ENCODE measurements at regions not wholly inside any gene's neighbourhood (a gene's known extent, or its start where the extent isn't known, plus 50 kb on each side); places are given as distances from the start of the nearest gene placed in this dataset.
A peak's percentile ranks its signal among the peaks of the same experiment; 100 is the strongest.
"Not testable (repeated sequence)": the region's sequence is repeated elsewhere in the genome, so short reads cannot be mapped to it uniquely, and the experiment has no call there.

GRCh38 chr11:48902153-48902450, 81.6 kb downstream of the TRIM51G start:
- FAIRE-seq; H3K4me3 ChIP-seq (ENCODE audit: low read length in 3 of 3); H3K4me1 ChIP-seq (ENCODE audit: control insufficient read depth in 2 of 3, insufficient read depth in 2 of 3, low read depth in 1 of 3, low read length in 3 of 3); H3K36me3 ChIP-seq (ENCODE audit: control insufficient read depth in 2 of 3, insufficient read depth in 3 of 3, low read length in 3 of 3); intact Hi-C loops (cut with DNase I); H3K27ac ChIP-seq (ENCODE audit: low read depth in 2 of 2, low read length in 2 of 2); H3K9me3 ChIP-seq (ENCODE audit: control insufficient read depth in 2 of 3, insufficient read depth in 1 of 3, low read length in 3 of 3); H3K27me3 ChIP-seq (ENCODE audit: control insufficient read depth, insufficient read depth, low read length); H3K9ac ChIP-seq (ENCODE audit: low read length in 3 of 3): not testable (repeated sequence)
- DNase-seq = peak in 1 of 5 donors; percentile 15

- FAIRE-seq; H3K4me3 ChIP-seq (ENCODE audit: low read length in 3 of 3); H3K4me1 ChIP-seq (ENCODE audit: control insufficient read depth in 2 of 3, insufficient read depth in 2 of 3, low read depth in 1 of 3, low read length in 3 of 3); H3K27ac ChIP-seq (ENCODE audit: low read depth in 2 of 2, low read length in 2 of 2); intact Hi-C loops (cut with DNase I); H3K9me3 ChIP-seq (ENCODE audit: control insufficient read depth in 2 of 3, insufficient read depth in 1 of 3, low read length in 3 of 3); H3K27me3 ChIP-seq (ENCODE audit: control insufficient read depth, insufficient read depth, low read length); H3K9ac ChIP-seq (ENCODE audit: low read length in 3 of 3); H3K36me3 ChIP-seq (ENCODE audit: control insufficient read depth in 2 of 3, insufficient read depth in 3 of 3, low read length in 3 of 3): not testable (repeated sequence)
- peak in 1 of 5 donors; percentile 32 for DNase-seq
Measured at GRCh38 chr11:48901381-48902152, 82.1 kb downstream of the TRIM51G start.

- not testable (repeated sequence) for FAIRE-seq; H3K4me3 ChIP-seq (ENCODE audit: low read length in 3 of 3); H3K9ac ChIP-seq (ENCODE audit: low read length in 3 of 3)
Measured at GRCh38 chr11:48900801-48901181, 82.9 kb downstream of the TRIM51G start.

GRCh38 chr11:48900131-48900800, 83.4 kb downstream of the TRIM51G start:
- Histone ChIP-seq H3K4me1 (ENCODE audit: control insufficient read depth in 2 of 3, insufficient read depth in 2 of 3, low read depth in 1 of 3, low read length in 3 of 3) (no peaks in the 10 kb centered on the region), H3K9ac (ENCODE audit: low read length in 3 of 3) (no peak overlapping the region), H3K27ac (ENCODE audit: low read depth in 2 of 2, low read length in 2 of 2) (no peak overlapping the region), H3K9me3 (ENCODE audit: control insufficient read depth in 2 of 3, insufficient read depth in 1 of 3, low read length in 3 of 3) (no peaks in the 10 kb centered on the region), H3K4me3 (ENCODE audit: low read length in 3 of 3) (no peak overlapping the region), H3K36me3 (ENCODE audit: control insufficient read depth in 2 of 3, insufficient read depth in 3 of 3, low read length in 3 of 3) (no peaks in the 10 kb centered on the region), H3K27me3 (ENCODE audit: control insufficient read depth, insufficient read depth, low read length) (no peaks in the 10 kb centered on the region)
- FAIRE-seq = no peak
- TF ChIP-seq CTCF (IDR thresholded peaks at IDR 0.05; ENCODE audit: borderline replicate concordance, extremely low read depth, insufficient read depth) = no peak
- peak in 1 of 5 donors; percentile 64 for DNase-seq
- intact Hi-C loops (cut with DNase I) = no loop called here

More at GRCh38 chr11:48900801-48901181, 82.9 kb downstream of the TRIM51G start:
- H3K9me3 ChIP-seq (ENCODE audit: control insufficient read depth in 2 of 3, insufficient read depth in 1 of 3, low read length in 3 of 3); H3K27me3 ChIP-seq (ENCODE audit: control insufficient read depth, insufficient read depth, low read length); DNase-seq; intact Hi-C loops (cut with DNase I); H3K4me1 ChIP-seq (ENCODE audit: control insufficient read depth in 2 of 3, insufficient read depth in 2 of 3, low read depth in 1 of 3, low read length in 3 of 3); H3K36me3 ChIP-seq (ENCODE audit: control insufficient read depth in 2 of 3, insufficient read depth in 3 of 3, low read length in 3 of 3); H3K27ac ChIP-seq (ENCODE audit: low read depth in 2 of 2, low read length in 2 of 2): not testable (repeated sequence)

- peak in 1 of 5 donors; percentile 59 for DNase-seq
- Histone ChIP-seq H3K9ac (ENCODE audit: low read length in 3 of 3) (no peak overlapping the region), H3K27ac (ENCODE audit: low read depth in 2 of 2, low read length in 2 of 2) (no peak overlapping the region), H3K4me3 (ENCODE audit: low read length in 3 of 3) (no peak overlapping the region), H3K36me3 (ENCODE audit: control insufficient read depth in 2 of 3, insufficient read depth in 3 of 3, low read length in 3 of 3) (no peaks in the 10 kb centered on the region), H3K27me3 (ENCODE audit: control insufficient read depth, insufficient read depth, low read length) (no peaks in the 10 kb centered on the region), H3K9me3 (ENCODE audit: control insufficient read depth in 2 of 3, insufficient read depth in 1 of 3, low read length in 3 of 3) (no peaks in the 10 kb centered on the region), H3K4me1 (ENCODE audit: control insufficient read depth in 2 of 3, insufficient read depth in 2 of 3, low read depth in 1 of 3, low read length in 3 of 3) (no peaks in the 10 kb centered on the region)
- FAIRE-seq = no peak
- TF ChIP-seq CTCF (IDR thresholded peaks at IDR 0.05; ENCODE audit: borderline replicate concordance, extremely low read depth, insufficient read depth) = no peak
- intact Hi-C loops (cut with DNase I) = no loop called here
Measured at GRCh38 chr11:48880021-48880441, 103.7 kb downstream of the TRIM51G start.

Measured in kidney (tissue), 13 donors.